Body of pancreas (tissue), 4 donors: ENCODE measurements at regions not wholly inside any gene's neighbourhood (a gene's known extent, or its start where the extent isn't known, plus 50 kb on each side); places are given as distances from the start of the nearest gene placed in this dataset.

Experiments
- CTCF ChIP-seq, 7 experiments: fragments of 450-650 bp in 4 of 7; fragments of 200-600 bp in 3 of 7; sonication (generic) in 3 of 7; IDR thresholded peaks; one replicate each; pipeline ENCODE4 v1.5.1; 2016 to 2019; ENCODE audit warnings: antibody characterized with exemption in 7 of 7
- POLR2A ChIP-seq, 3 donors: fragments of 450-650 bp; IDR thresholded peaks; one replicate each; pipeline ENCODE4 v1.6.1; 2016; ENCODE audit warnings: antibody characterized with exemption in 3 of 3, mild to moderate bottlenecking in 2 of 3

GRCh38 chr5:136446565-136446964 lies 81.2 kb upstream of the TRPC7 start:
- no peak for TF ChIP-seq POLR2A (IDR thresholded peaks at IDR 0.05)
- no peak for TF ChIP-seq CTCF (IDR thresholded peaks at IDR 0.05)
